HG03354 (cell line): ENCODE measurements at regions not wholly inside any gene's neighbourhood (a gene's known extent, or its start where the extent isn't known, plus 50 kb on each side); places are given as distances from the start of the nearest gene placed in this dataset.
A peak's percentile ranks its signal among the peaks of the same experiment; 100 is the strongest.
"Not testable (repeated sequence)": the region's sequence is repeated elsewhere in the genome, so short reads cannot be mapped to it uniquely, and the experiment has no call there.

Experiments
- ATAC-seq: cut with Tn5 transposase; IDR thresholded peaks from one replicate; pipeline ENCODE4 v1.9.1; 2021; ENCODE audit warnings: mild to moderate bottlenecking; ENCODE audit not compliant: unreplicated experiment, poor library complexity, severe bottlenecking

DNA sequence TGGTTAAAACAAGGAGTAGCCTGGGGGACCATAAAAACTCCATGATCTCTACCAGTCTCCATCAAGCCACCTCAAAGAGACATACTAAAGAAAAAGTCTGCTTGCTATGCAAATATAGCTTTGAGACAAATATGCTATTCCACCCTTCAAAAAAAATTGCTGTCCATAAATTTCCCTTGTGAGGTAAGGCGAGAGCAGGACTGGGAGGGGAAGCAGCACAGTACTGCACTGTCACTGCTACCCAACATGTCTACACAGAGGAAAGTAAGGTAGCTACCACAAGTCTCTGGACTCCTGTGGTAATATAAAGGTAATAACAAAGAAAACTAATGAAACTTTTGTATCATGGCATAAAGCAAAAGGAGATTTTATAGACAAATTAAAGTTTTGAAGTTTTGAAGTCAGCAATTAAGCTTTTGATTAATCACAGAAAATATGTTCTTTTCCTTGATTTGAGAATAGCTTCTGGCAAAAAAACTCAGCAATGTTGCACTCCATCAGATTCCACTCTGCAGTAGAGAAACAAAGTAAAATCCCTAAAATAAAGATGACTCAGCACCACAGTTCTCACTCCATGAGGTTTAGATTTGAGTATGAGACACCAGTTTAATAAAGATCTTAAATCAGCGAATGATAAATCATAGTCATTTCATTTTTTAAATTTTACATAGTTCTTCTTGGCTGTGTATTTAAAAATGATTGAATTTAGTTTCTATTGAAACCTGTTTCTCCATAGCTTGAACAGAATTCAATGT, 602.4 kb downstream of the COL12A1 start:
- ATAC-seq: no peak

DNA sequence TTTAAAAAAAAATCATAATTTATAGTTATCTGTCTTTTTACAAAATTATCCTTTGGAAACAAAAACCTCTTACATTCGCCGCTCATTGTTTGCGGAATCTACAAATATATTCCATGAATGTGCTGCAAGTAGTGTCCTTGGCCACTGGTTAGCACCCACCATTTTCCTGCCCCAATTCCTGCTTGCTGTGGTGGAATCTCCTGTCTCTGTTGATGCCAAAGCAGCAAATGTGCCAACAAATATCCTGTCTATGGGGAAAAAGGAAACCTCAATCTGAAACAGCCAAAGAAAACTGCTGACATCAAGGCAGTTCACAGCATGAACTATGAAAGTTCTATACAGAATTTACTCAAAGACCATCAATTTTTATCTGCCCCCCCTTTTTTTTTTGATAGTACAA, 603.6 kb downstream of the COL12A1 start:
- ATAC-seq: no peak

- ATAC-seq: peak; percentile 94
Measured at GRCh38 chr6:74598462-74599393, 607.1 kb downstream of the COL12A1 start.

GRCh38 chr6:74597840-74598239, 608.0 kb downstream of the COL12A1 start:
- peak; percentile 50 for ATAC-seq

GRCh38 chr6:74597266-74597665, 608.6 kb downstream of the COL12A1 start:
- ATAC-seq: no peak

- ATAC-seq: no peak
Measured at GRCh38 chr6:74596588-74596987, 609.3 kb downstream of the COL12A1 start.

GRCh38 chr6:74594350-74594749, 611.5 kb downstream of the COL12A1 start:
- not testable (repeated sequence) for ATAC-seq

DNA sequence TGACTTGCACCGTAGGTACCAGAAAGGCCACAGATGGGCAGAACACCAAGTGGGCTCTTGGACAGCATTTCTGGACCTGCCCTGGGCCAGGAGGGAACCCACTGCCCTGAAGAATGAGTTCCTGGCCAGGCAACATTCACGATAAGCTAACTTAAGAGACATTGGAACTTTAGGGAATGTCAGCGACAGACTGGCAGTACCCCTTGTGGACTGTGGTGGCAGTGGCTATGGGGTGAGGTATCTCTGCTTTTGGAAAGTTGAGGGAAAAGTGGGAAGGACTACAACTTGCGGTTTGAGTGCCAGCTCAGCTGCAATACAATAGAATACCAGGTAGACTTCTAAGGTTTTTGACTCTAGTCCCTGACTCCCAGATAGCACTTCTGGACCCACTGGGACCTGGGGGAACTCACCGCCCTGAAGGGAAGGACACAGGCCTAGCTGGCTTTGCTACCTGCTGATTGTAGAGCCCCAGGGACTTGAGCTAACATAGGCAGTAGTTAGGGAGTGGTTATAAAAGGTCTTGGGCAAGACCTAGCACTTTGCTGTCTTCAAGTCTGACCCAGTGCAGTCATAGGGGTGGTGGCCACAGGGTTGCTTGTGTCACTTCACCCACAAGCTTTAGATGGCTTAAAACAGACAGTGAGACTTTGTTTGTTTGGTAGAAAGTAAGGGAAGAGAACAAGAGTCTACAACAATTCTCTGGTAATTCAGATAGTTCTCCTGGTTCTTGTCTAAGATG, 617.6 kb downstream of the COL12A1 start:
- ATAC-seq: no peak

DNA sequence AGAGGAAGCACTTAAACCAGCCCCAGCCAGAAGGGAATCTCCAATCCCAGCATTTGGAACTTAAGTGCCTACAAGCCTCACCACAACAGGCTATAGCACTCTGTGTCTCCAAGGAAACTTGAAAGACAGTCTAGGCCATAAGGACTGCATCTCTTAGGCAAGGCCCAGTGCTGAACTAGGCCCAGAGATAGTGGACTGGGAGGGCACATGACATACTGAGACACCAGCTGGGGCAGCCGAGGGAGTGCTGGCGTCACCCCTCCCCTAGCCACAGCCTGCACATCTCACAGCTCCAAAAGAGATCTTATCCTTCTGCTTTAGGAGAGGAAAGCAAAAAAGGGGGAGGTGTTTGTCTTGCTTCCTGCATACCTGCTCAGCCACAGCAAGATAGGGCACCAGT, 618.5 kb downstream of the COL12A1 start:
- no peak for ATAC-seq

DNA sequence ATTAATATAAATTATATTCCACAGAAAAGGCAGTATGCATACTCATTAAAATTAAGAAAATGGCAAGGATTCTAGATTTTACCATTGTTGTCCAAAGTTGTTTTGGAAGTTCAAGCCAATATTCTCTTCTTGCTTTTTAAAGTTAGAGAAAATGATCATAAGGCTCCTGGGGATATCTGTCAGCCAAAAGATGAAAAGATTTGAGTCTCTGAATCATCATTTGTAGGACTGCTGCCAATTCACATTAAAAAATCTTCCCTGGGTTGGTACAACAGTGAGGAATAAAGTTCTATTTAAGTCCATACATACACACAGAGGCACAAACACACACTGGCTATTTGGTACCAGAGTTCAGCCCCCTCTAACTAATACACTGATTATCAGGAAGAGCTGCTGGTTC, 620.1 kb downstream of the COL12A1 start:
- no peak for ATAC-seq

- ATAC-seq: no peak
Measured at GRCh38 chr6:74581681-74582080, 624.2 kb downstream of the COL12A1 start.

DNA sequence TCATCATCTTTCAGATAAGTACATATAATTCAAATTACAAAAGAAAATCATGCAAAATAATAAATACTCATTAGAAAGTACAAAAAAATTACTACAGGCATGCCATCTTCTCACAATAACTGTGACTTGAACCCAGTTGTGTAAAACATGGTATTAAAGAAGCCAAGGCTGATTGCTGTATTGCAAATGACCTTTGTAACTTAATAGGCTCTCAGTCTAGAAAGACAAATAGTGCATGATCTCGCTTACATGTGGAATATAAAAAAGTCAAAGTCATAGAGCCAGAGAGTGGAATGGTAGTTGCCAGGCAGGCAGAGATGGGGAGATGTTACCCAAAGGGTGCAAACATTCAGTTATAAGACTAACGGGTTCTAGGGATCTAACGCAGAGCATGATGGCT, 626.1 kb downstream of the COL12A1 start:
- ATAC-seq: no peak

DNA sequence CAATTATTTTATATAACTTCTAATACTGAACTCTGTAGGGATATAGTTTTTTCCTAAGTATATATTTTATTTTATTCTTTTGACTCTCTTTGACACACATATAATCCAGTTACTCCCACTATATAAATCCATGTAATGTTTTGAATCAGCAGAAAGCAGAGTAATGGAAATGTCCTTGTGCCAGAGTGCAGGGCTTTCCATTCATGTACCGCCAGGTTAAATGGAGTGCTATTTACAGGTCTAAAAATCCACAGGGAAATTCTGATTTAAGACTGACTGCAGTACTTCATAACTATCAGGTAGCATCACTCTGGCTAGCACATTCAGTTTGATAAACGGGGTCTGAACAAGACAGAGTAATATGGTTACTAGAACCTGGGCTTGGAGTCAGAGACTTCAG, 626.8 kb downstream of the COL12A1 start:
- ATAC-seq: no peak

GRCh38 chr6:74578339-74578738, 627.5 kb downstream of the COL12A1 start:
- no peak for ATAC-seq

GRCh38 chr6:74577619-74578018, 628.2 kb downstream of the COL12A1 start:
- ATAC-seq: peak; percentile 97

- ATAC-seq: peak; percentile 48
Measured at GRCh38 chr6:74574794-74575193, 631.1 kb downstream of the COL12A1 start.

DNA sequence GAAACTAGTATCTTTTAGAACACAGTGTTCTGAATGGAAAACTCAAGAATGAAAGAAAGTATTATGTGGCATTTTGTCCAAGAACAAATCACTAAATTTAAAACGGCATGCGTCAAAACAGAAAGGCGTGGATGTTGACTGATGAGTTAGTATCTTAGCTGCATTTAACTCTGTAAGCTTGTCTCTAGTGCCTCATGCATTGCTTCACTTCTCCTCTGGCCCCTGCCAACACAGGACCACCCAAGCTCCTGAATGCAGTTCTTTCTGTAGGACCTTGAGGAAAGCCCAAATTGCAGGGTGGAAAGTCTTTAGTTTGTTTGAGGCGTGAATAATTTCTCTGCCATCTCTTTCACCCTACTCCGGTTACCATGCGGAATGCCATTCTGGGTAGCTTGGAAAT, 632.2 kb downstream of the COL12A1 start:
- no peak for ATAC-seq

GRCh38 chr6:74570044-74570443, 635.8 kb downstream of the COL12A1 start:
- ATAC-seq: no peak

- ATAC-seq: no peak
Measured at GRCh38 chr6:74568861-74569260, 637.0 kb downstream of the COL12A1 start.

- ATAC-seq: not testable (repeated sequence)
Measured at GRCh38 chr6:74567923-74568290, 637.9 kb downstream of the COL12A1 start.
